BLaER1 treated with 17β-estradiol and CSF1 and Interleukin-3, amounts not matched to agents 10 nM and 100 nM (cell line): ENCODE measurements at regions not wholly inside any gene's neighbourhood (a gene's known extent, or its start where the extent isn't known, plus 50 kb on each side); places are given as distances from the start of the nearest gene placed in this dataset.

Experiments used
- H3K27ac ChIP-seq, 11 experiments: shearing (Covaris generic); formaldehyde crosslinking; 2 replicates each; pipeline ENCODE4 v1.8.1; 2022
- H3K27me3 ChIP-seq, 11 experiments: shearing (Covaris generic); formaldehyde crosslinking; 2 replicates each; pipeline ENCODE4 v1.8.1; 2022
- H3K36me3 ChIP-seq, 11 experiments: shearing (Covaris generic); formaldehyde crosslinking; 2 replicates each; pipeline ENCODE4 v1.8.1; 2022
- H3K4me1 ChIP-seq, 10 experiments: shearing (Covaris generic); formaldehyde crosslinking; 2 replicates each; pipeline ENCODE4 v1.8.1; 2022
- H3K4me2 ChIP-seq, 11 experiments: shearing (Covaris generic); formaldehyde crosslinking; 2 replicates each; pipeline ENCODE4 v1.8.1; 2022
- H3K4me3 ChIP-seq, 10 experiments: shearing (Covaris generic); formaldehyde crosslinking; 2 replicates each; pipeline ENCODE4 v1.8.1; 2022
- H3K9ac ChIP-seq, 11 experiments: shearing (Covaris generic); formaldehyde crosslinking; 2 replicates each; pipeline ENCODE4 v1.8.1; 2022
- H3K9me3 ChIP-seq, 11 experiments: shearing (Covaris generic); formaldehyde crosslinking; replicated peaks in 1 of 11; 2 replicates each; pipeline ENCODE4 v1.8.1; 2022
- H4K20me1 ChIP-seq, 11 experiments: shearing (Covaris generic); formaldehyde crosslinking; 2 replicates each; pipeline ENCODE4 v1.8.1; 2022
- Cebpa-rat ChIP-seq, 11 experiments: shearing (Covaris generic); IDR thresholded peaks; 2 replicates each; pipeline ENCODE4 v1.8.1; 2022

DNA sequence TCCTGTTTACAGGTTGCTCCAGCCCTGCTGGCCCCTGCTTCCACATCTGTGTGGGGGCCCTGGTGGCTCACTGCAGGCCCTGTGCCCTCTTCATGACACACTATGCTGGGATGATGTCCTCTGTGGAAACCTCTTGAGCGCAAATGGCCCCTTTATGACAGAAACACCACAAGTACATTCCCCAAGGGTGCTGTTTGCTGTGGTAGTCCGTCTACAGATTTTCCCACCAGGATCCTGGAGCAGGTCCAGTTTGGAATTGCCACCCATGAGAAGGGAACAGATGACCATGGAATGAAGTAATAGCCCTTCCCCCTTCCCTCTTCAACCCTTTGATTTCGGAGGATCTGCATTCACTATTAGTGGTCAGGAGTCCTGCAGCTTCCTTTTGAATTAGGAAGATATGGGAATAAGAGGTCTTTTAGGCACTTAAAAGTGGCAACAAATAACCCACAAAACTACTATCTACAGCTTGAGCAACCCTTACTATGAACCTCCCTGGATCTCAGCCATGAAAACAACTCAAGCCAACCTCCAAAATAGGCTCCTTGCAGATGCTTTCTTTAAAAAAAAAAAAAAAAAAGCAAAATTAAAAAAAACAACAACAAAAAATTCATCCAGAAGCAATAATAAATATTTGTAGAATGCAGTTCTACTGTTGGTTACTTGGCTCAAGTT, 121.9 kb upstream of the TSPAN2 start:
- Histone ChIP-seq H3K9ac (no peak overlapping the region), H3K36me3 (no peaks in the 10 kb centered on the region), H3K4me2 (no peak overlapping the region), H4K20me1 (no peaks in the 10 kb centered on the region), H3K4me1 (no peaks in the 10 kb centered on the region), H3K9me3 (no peaks in the 10 kb centered on the region), H3K27me3 (no peaks in the 10 kb centered on the region), H3K4me3 (no peak overlapping the region), H3K27ac (no peak overlapping the region)
- no peak for TF ChIP-seq Cebpa-rat (IDR thresholded peaks at IDR 0.05)

DNA sequence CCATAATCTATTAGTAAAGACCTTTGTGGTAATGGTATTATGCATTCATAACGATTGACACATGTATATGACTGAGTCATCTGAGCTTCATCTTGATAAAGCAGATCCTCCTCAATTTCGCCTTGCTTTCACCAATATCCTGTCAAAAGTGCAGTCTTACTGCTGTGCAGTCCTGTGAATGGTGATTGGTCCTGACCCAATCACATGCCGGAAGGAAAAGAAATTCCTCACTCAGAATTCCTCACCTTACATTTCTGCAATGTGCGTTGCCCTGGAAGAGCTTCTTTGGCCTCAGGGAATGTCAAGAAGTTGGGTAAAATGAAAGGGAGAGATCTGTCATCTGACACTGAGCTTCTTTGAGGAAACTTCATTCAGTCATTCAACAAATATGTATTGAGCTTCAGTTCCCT, 121.0 kb upstream of the TSPAN2 start:
- H3K27ac ChIP-seq: no peak overlapping the region
- H3K36me3 ChIP-seq: no peaks in the 10 kb centered on the region
- H3K4me1 ChIP-seq: no peaks in the 10 kb centered on the region
- no peaks in the 10 kb centered on the region for H4K20me1 ChIP-seq
- H3K9me3 ChIP-seq: no peaks in the 10 kb centered on the region
- no peak overlapping the region for H3K9ac ChIP-seq
- H3K4me3 ChIP-seq: no peak overlapping the region
- H3K27me3 ChIP-seq: no peaks in the 10 kb centered on the region
- TF ChIP-seq Cebpa-rat (IDR thresholded peaks at IDR 0.05): no peak
- no peak overlapping the region for H3K4me2 ChIP-seq

DNA sequence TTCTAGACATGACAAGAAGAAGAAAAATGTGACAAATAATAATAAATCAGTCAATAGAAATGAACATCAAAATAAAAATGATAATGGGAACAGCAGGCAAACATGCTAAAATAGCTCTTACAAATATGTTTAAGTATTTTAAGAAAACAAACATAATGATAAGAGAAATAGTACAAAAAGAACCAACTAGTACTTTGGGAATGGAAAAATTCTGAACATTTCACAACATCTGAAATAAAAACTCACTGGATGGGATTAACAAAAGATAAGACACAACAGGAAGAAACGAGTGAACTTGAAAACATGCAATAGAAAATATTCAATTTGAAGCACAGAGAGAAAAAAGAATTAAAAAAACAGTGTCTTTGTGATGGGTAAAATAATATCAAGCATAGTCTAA, 115.2 kb upstream of the TSPAN2 start:
- no peak for TF ChIP-seq Cebpa-rat (IDR thresholded peaks at IDR 0.05)
- Histone ChIP-seq H3K9ac (no peak overlapping the region), H3K27me3 (no peaks in the 10 kb centered on the region), H3K9me3 (peaks cover 0 to 17% (median 0%) of the 10 kb centered on the region in 11 experiments; a peak in 5 of 22 replicates), H3K27ac (no peak overlapping the region), H3K4me3 (no peak overlapping the region), H3K4me2 (no peak overlapping the region), H4K20me1 (no peaks in the 10 kb centered on the region), H3K4me1 (no peaks in the 10 kb centered on the region), H3K36me3 (no peaks in the 10 kb centered on the region)

DNA sequence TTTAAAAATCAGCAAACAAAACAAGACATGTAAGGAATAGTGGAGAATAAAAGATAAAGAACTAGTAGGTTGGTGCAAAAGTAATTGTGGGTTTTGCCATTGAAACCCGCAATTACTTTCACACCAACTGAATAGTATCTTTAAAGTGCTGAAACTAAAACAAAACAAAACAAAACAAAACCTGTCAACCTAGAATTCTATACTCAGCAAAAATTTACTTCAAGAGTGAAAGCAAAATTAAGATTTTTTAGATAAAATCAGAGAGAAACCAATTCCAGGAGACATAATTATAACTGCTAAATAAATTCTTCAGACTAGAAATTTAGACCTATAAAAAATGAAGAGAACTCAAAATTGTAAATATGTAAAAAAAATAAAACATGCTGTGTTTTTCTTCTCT, 114.0 kb upstream of the TSPAN2 start:
- Histone ChIP-seq H3K27me3 (no peaks in the 10 kb centered on the region), H3K4me1 (no peaks in the 10 kb centered on the region), H3K9ac (no peak overlapping the region), H3K27ac (no peak overlapping the region), H3K4me2 (no peak overlapping the region), H4K20me1 (no peaks in the 10 kb centered on the region), H3K36me3 (no peaks in the 10 kb centered on the region), H3K4me3 (no peak overlapping the region), H3K9me3 (peaks cover 0 to 17% (median 0%) of the 10 kb centered on the region in 11 experiments; a peak in 5 of 22 replicates)
- TF ChIP-seq Cebpa-rat (IDR thresholded peaks at IDR 0.05): no peak

DNA sequence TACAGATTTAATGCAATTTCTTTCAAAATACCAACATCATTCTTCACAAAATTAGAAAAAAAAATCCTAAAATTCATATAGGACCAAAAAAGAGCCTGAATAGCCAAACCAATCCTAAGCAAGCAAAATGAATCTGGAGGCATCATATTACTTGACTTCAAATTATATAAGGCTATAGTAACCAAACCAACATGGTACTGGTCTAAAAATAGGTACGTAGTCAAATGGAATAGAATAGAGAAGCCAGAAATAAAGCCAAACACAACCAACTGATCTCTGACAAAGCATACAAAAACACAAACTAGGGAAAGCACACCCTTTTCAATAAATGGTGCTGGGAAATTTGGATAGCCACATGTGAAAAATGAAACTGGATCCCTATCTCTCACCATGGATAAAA, 112.3 kb upstream of the TSPAN2 start:
- no peaks in the 10 kb centered on the region for H3K36me3 ChIP-seq
- no peak overlapping the region for H3K27ac ChIP-seq
- H3K4me1 ChIP-seq: no peaks in the 10 kb centered on the region
- no peak overlapping the region for H3K4me3 ChIP-seq
- H4K20me1 ChIP-seq: no peaks in the 10 kb centered on the region
- no peak for TF ChIP-seq Cebpa-rat (IDR thresholded peaks at IDR 0.05)
- no peaks in the 10 kb centered on the region for H3K27me3 ChIP-seq
- peaks cover 0 to 17% (median 0%) of the 10 kb centered on the region in 11 experiments; a peak in 5 of 22 replicates for H3K9me3 ChIP-seq
- H3K4me2 ChIP-seq: no peak overlapping the region
- no peak overlapping the region for H3K9ac ChIP-seq

DNA sequence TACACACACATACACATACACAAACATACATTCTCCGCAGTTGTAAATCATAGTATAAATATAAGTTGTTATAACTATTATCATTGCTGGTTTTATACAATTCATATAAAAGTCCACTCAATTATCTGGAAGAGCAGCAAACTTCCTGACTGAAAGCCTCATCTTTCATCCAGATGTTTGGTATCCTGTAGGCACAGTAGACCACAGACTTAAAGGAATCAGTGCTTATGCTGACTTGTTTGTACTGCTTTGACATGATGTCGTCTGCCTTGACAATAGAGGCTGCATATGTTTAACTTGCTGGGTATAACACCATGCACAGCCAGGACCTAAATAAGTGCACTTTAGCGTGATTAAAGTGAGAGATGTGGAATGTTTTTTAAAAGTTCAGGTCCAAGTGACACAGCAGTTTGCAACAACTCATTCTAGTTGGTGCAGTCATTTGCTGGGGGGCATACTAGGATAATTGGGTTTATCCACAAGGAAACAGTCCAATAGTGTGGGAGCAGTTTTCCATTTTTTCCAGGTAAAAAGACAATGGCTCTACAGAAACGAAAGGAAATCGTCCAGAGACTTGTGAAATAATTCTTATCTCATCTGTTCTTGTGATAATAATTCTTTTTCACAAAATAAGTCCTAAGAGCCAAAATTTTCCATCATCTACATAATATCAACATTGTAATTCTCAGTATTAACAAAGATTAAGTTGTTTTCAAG, 110.3 kb upstream of the TSPAN2 start:
- Histone ChIP-seq H3K27ac (no peak overlapping the region), H3K4me3 (no peak overlapping the region), H3K9me3 (peaks cover 0 to 17% (median 0%) of the 10 kb centered on the region in 11 experiments; a peak in 5 of 22 replicates), H4K20me1 (no peaks in the 10 kb centered on the region), H3K9ac (no peak overlapping the region), H3K27me3 (no peaks in the 10 kb centered on the region), H3K4me1 (no peaks in the 10 kb centered on the region), H3K4me2 (no peak overlapping the region), H3K36me3 (no peaks in the 10 kb centered on the region)
- TF ChIP-seq Cebpa-rat (IDR thresholded peaks at IDR 0.05): no peak

DNA sequence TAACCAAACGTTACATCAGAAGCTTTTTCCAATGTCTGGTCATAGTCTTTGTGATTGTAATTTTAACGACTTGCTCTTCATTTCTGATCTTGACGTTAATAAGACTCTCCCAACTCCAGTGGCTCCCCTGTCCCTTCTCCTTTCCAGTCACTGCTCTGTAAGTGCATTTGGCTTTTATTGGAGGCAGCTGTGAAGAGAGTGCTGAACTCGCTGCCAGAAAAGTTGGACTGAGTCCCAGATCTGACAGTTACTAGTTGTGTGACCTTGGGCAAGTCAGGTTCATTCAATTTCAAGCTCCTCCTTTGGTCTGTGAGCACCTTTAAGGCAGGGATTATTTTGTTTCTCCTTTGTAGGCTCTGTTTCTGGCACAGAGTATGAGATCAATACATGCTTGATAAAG, 109.6 kb upstream of the TSPAN2 start:
- no peak overlapping the region for H3K9ac ChIP-seq
- no peak for TF ChIP-seq Cebpa-rat (IDR thresholded peaks at IDR 0.05)
- peaks cover 0 to 15% (median 0%) of the 10 kb centered on the region in 11 experiments; a peak in 5 of 22 replicates for H3K9me3 ChIP-seq
- H3K36me3 ChIP-seq: no peaks in the 10 kb centered on the region
- no peak overlapping the region for H3K4me3 ChIP-seq
- no peak overlapping the region for H3K27ac ChIP-seq
- no peaks in the 10 kb centered on the region for H3K27me3 ChIP-seq
- no peaks in the 10 kb centered on the region for H4K20me1 ChIP-seq
- H3K4me2 ChIP-seq: no peak overlapping the region
- H3K4me1 ChIP-seq: no peaks in the 10 kb centered on the region

DNA sequence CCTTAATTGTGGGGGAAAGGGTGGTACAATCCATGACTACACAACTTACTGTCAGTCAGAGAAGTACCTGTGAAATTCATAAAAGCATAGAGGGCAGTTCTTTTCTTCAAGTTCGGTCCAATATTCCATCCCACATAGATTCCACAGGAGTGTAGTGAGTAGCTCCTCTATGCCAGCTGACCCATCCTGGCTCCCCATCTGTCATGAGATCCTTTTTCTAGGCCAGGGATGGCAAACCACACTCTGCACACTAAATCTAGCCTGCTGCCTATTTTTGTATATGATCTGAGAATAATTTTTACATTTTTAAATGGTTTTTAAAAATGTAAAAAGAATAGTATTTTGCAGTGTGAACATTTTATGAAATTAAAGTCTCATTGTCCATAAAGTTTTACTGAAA, 107.0 kb upstream of the TSPAN2 start:
- Histone ChIP-seq H3K4me3 (no peak overlapping the region), H4K20me1 (no peaks in the 10 kb centered on the region), H3K9me3 (no peaks in the 10 kb centered on the region), H3K9ac (no peak overlapping the region), H3K4me2 (no peak overlapping the region), H3K27ac (no peak overlapping the region), H3K36me3 (no peaks in the 10 kb centered on the region), H3K4me1 (no peaks in the 10 kb centered on the region), H3K27me3 (no peaks in the 10 kb centered on the region)
- TF ChIP-seq Cebpa-rat (IDR thresholded peaks at IDR 0.05): no peak

DNA sequence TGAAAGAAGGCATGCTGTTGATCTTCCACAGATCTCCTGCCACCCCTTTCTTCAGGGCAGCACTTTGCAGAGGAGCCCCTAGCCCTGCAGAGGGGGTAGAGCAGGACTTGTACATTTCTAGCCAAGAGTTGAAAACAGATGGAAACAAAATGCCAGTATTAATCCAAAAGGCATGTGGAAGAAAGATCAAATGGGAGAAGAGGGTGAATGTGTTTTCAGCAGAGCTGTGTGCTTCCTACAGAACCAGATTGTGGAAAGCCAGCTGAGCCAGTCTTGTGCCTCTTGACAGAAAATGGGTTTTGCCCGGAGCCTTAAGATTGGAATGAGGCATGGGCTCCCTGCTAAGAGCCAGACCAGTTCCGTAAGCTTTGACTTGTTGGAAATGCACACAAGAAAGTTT, 105.2 kb upstream of the TSPAN2 start:
- Histone ChIP-seq H3K27ac (no peak overlapping the region), H3K4me2 (no peak overlapping the region), H3K9ac (no peak overlapping the region), H3K4me3 (no peak overlapping the region), H3K27me3 (no peaks in the 10 kb centered on the region), H4K20me1 (no peaks in the 10 kb centered on the region), H3K4me1 (peaks cover 0 to 4% (median 0%) of the 10 kb centered on the region in 10 experiments; a peak in 1 of 20 replicates), H3K36me3 (no peaks in the 10 kb centered on the region), H3K9me3 (no peaks in the 10 kb centered on the region)
- no peak for TF ChIP-seq Cebpa-rat (IDR thresholded peaks at IDR 0.05)
